Keratinocyte (primary cell): ENCODE measurements at regions not wholly inside any gene's neighbourhood (a gene's known extent, or its start where the extent isn't known, plus 50 kb on each side); places are given as distances from the start of the nearest gene placed in this dataset.

Experiments
- DNase-seq: peaks from one replicate; pipeline ENCODE4 v3.0.0-alpha.2; 2011; ENCODE audit warnings: low read depth, missing footprints, low spot score
- FAIRE-seq: peaks from 2 replicates; lab custom pipeline; 2011; peaks lifted over from hg19 to GRCh38; lab: Jason Lieb, UNC
- H2AFZ ChIP-seq: 2 replicates; pipeline ENCODE4 v1.6.0; 2012; ENCODE audit warnings: low read length, control low read depth, inconsistent platforms; ENCODE audit not compliant: control insufficient read depth
- H3K27ac ChIP-seq: 2 replicates; pipeline ENCODE4 v1.5.1; 2011; ENCODE audit warnings: low read length; ENCODE audit not compliant: control insufficient read depth, insufficient read depth
- H3K27me3 ChIP-seq: 3 replicates; pipeline ENCODE4 v1.6.0; 2011; ENCODE audit warnings: low read length; ENCODE audit not compliant: control insufficient read depth, insufficient read depth; ENCODE audit errors: extremely low read depth
- H3K36me3 ChIP-seq, 2 experiments: 2 replicates in 1 of 2; 3 replicates in 1 of 2; pipeline ENCODE4 v1.5.1; 2011; ENCODE audit warnings: low read length in 2 of 2, mild to moderate bottlenecking in 1 of 2; ENCODE audit not compliant: control insufficient read depth in 2 of 2, insufficient read depth in 2 of 2; ENCODE audit errors: extremely low read depth in 1 of 2
- H3K4me1 ChIP-seq: 3 replicates; pipeline ENCODE4 v1.5.1; 2011; ENCODE audit warnings: low read length; ENCODE audit not compliant: control insufficient read depth, insufficient read depth; ENCODE audit errors: extremely low read depth
- H3K4me2 ChIP-seq: 3 replicates; pipeline ENCODE4 v1.6.0; 2011; ENCODE audit warnings: low read depth, low read length; ENCODE audit not compliant: control insufficient read depth, insufficient read depth; ENCODE audit errors: extremely low read depth
- H3K4me3 ChIP-seq, 3 experiments: fragments of 200-600 bp in 1 of 3; sonication (generic) in 1 of 3; 2 replicates in 2 of 3; 3 replicates in 1 of 3; pipeline ENCODE4 v1.5.1; 2011 to 2016; ENCODE audit warnings: low read length in 3 of 3, mild to moderate bottlenecking in 3 of 3, control low read depth in 2 of 3, inconsistent platforms in 1 of 3, low read depth in 1 of 3, mixed read lengths in 1 of 3, mixed run types in 1 of 3, moderate library complexity in 1 of 3; ENCODE audit not compliant: control insufficient read depth in 2 of 3, insufficient read depth in 2 of 3; ENCODE audit errors: extremely low read depth in 1 of 3
- H3K79me2 ChIP-seq: 2 replicates; pipeline ENCODE4 v1.6.0; 2012; ENCODE audit warnings: low read length; ENCODE audit not compliant: control insufficient read depth, insufficient read depth
- H3K9ac ChIP-seq: 3 replicates; pipeline ENCODE4 v1.6.0; 2011; ENCODE audit warnings: low read length; ENCODE audit not compliant: control insufficient read depth, insufficient read depth; ENCODE audit errors: extremely low read depth
- H3K9me1 ChIP-seq: 3 replicates; pipeline ENCODE4 v1.6.0; 2011; ENCODE audit warnings: low read length; ENCODE audit not compliant: control insufficient read depth, insufficient read depth; ENCODE audit errors: extremely low read depth
- H3K9me3 ChIP-seq: 2 replicates; pipeline ENCODE4 v1.5.1; 2012; ENCODE audit warnings: low read depth, low read length; ENCODE audit not compliant: control insufficient read depth
- H4K20me1 ChIP-seq: 3 replicates; pipeline ENCODE4 v1.6.0; 2011; ENCODE audit warnings: low read length; ENCODE audit not compliant: control insufficient read depth, insufficient read depth; ENCODE audit errors: extremely low read depth
- CTCF ChIP-seq, 3 experiments: IDR thresholded peaks in 1 of 3; conservative IDR thresholded peaks in 1 of 3; optimal IDR thresholded peaks in 1 of 3; 2 replicates in 2 of 3; 3 replicates in 1 of 3; pipeline versions ENCODE3 to v1.5.1; 2011; ENCODE audit warnings: low read length in 3 of 3, mild to moderate bottlenecking in 3 of 3, moderate library complexity in 2 of 3, control low read depth in 1 of 3, inconsistent platforms in 1 of 3; ENCODE audit not compliant: insufficient read depth in 2 of 3; ENCODE audit errors: extremely low read depth in 1 of 3
- EZH2 ChIP-seq: IDR thresholded peaks from one replicate; pipeline ENCODE4 v1.6.1; 2012; ENCODE audit warnings: inconsistent platforms, mild to moderate bottlenecking, low read length, moderate library complexity
- dilution Hi-C: fragments of 300-500 bp; cut with MboI; formaldehyde crosslinking; loops from one replicate; pipeline ENCODE4 v1.7.0; 2020; ENCODE audit warnings: low sequenced_read_pairs; ENCODE audit not compliant: extremely low pct_ligation_motif_present

GRCh38 chrX:139126493-139126892 is 404.0 kb upstream of the F9 start:
- no peaks in the 10 kb centered on the region for H3K4me1 ChIP-seq
- no peak for TF ChIP-seq EZH2
- TF ChIP-seq CTCF (optimal IDR thresholded peaks at IDR 0.05 in 1 of 3, IDR thresholded peaks at IDR 0.05 in 1 of 3, conservative IDR thresholded peaks at IDR 0.05 in 1 of 3; ENCODE audit: extremely low read depth in 1 of 3, insufficient read depth in 2 of 3, low read length in 3 of 3) = peak in 2 of 3 experiments; percentile 37 to 43
- H3K9me1 ChIP-seq = no peaks in the 10 kb centered on the region
- H3K27me3 ChIP-seq = no peaks in the 10 kb centered on the region
- H3K36me3 ChIP-seq = no peaks in the 10 kb centered on the region
- no peaks in the 10 kb centered on the region for H3K79me2 ChIP-seq
- no peak overlapping the region for H2AFZ ChIP-seq
- DNase-seq = no peak
- H3K4me3 ChIP-seq = no peak overlapping the region
- H3K4me2 ChIP-seq = no peak overlapping the region
- H4K20me1 ChIP-seq = no peaks in the 10 kb centered on the region
- dilution Hi-C loops = no loop called here
- H3K9ac ChIP-seq = no peak overlapping the region
- H3K27ac ChIP-seq = no peak overlapping the region
- no peaks in the 10 kb centered on the region for H3K9me3 ChIP-seq
- no peak for FAIRE-seq

- dilution Hi-C loops = no loop called here
- no peak for TF ChIP-seq EZH2
- TF ChIP-seq CTCF (optimal IDR thresholded peaks at IDR 0.05 in 1 of 3, IDR thresholded peaks at IDR 0.05 in 1 of 3, conservative IDR thresholded peaks at IDR 0.05 in 1 of 3; ENCODE audit: extremely low read depth in 1 of 3, insufficient read depth in 2 of 3, low read length in 3 of 3) = no peak
- Histone ChIP-seq H3K4me2 (no peak overlapping the region), H2AFZ (no peak overlapping the region), H3K79me2 (no peaks in the 10 kb centered on the region), H3K4me1 (no peaks in the 10 kb centered on the region), H3K4me3 (no peak overlapping the region), H3K27me3 (no peaks in the 10 kb centered on the region), H3K36me3 (no peaks in the 10 kb centered on the region), H3K9me3 (no peaks in the 10 kb centered on the region), H4K20me1 (no peaks in the 10 kb centered on the region), H3K9ac (no peak overlapping the region), H3K9me1 (no peaks in the 10 kb centered on the region), H3K27ac (no peak overlapping the region)
- DNase-seq (no peak), FAIRE-seq (no peak)
Measured at GRCh38 chrX:139125916-139126315, 404.6 kb upstream of the F9 start.
